Erythroblast (primary cell): ENCODE measurements at regions not wholly inside any gene's neighbourhood (a gene's known extent, or its start where the extent isn't known, plus 50 kb on each side); places are given as distances from the start of the nearest gene placed in this dataset.

Experiments used
- DNase-seq, 2 experiments: peaks; one replicate each; lab custom pipeline; 2025; lab: John Stamatoyannopoulos, UW
- GATA1 ChIP-seq: IDR thresholded peaks from 2 replicates; pipeline ENCODE4 v1.6.1; 2011; ENCODE audit warnings: low read depth, mild to moderate bottlenecking, control low read depth, low read length, moderate library complexity
- POLR2A ChIP-seq: IDR thresholded peaks from 2 replicates; pipeline ENCODE4 v1.6.1; 2011; ENCODE audit warnings: mild to moderate bottlenecking, low read length

DNA sequence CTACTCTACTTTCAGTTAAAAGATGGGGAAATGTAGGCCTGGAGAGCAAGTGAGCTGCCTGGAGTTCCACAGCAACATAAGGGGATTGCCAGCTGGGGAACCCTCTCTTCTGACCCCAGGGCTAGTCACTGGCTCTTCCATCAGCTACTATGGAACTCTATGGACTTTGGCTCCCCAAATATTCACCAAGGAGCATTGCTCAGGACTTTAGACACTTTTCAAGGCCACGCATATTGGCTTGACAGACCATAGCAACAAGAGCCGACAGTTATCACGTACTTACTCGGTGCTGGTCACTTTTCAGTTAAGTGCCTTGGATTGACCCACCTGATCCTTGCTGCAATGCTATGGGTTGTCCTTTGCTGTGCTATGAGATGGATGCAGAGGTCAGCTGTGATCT is 360.7 kb upstream of the CHD6 start:
- no peak for DNase-seq
- TF ChIP-seq GATA1: no peak
- TF ChIP-seq POLR2A: no peak

- TF ChIP-seq POLR2A: no peak
- no peak for DNase-seq
These were observed 360.1 kb upstream of the CHD6 start for GRCh38 chr20:41978246-41978790.

DNA sequence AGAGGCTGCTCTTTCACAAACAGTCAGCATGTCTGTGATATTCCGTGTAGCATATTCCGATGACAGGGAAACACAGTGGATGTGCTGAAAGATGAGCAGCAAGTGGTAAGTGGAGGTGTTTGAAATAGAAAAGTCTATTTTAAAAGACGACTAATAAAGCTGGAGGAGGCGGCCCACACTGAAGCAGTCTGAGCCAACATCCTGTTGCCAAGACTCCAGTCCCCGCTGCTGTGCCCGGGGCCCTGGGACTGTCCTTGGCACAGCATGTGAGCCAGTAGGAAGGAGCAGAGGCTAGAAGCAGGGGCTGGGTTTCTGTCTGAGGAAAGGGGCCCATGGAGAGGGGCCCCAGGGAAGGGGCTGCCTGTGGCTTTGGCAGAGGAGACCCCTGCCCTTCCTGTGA is 351.5 kb upstream of the CHD6 start:
- DNase-seq: no peak
- TF ChIP-seq GATA1 (no peak), POLR2A (no peak)

- no peak for TF ChIP-seq POLR2A
- no peak for TF ChIP-seq GATA1
- DNase-seq: no peak
These were observed 342.0 kb upstream of the CHD6 start for GRCh38 chr20:41960166-41960565.

DNA sequence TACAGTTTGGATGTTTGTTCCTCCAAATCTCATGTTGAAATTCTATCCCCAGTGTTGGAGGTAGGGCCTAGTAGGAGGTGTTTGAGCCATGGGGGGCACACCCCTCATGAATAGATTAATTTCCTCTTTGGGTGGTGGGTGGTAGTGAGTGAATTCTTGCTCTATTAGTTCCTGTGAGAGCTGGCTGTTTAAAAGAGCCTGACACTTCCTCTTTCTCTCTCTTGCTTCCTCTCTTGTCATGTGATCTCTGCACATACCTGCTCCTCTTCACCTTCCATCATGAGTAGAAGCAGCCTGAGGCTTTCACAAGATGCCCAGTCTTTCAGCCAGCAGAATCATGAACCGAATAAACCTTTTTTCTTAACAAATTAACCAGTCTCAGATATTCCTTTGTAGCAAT is 340.2 kb upstream of the CHD6 start:
- no peak for DNase-seq
- no peak for TF ChIP-seq GATA1
- no peak for TF ChIP-seq POLR2A

GRCh38 chr20:41956338-41957074 is 338.3 kb upstream of the CHD6 start:
- TF ChIP-seq POLR2A (no peak), GATA1 (no peak)
- peak; percentile 2 to 25 for DNase-seq

GRCh38 chr20:41952166-41952565 is 334.0 kb upstream of the CHD6 start:
- DNase-seq: no peak
- no peak for TF ChIP-seq GATA1
- no peak for TF ChIP-seq POLR2A

- TF ChIP-seq POLR2A (no peak), GATA1 (no peak)
- no peak for DNase-seq
These were observed 333.4 kb upstream of the CHD6 start for GRCh38 chr20:41951615-41952014.

GRCh38 chr20:41939659-41940058 is 321.5 kb upstream of the CHD6 start:
- TF ChIP-seq POLR2A: no peak
- no peak for TF ChIP-seq GATA1
- DNase-seq: no peak

DNA sequence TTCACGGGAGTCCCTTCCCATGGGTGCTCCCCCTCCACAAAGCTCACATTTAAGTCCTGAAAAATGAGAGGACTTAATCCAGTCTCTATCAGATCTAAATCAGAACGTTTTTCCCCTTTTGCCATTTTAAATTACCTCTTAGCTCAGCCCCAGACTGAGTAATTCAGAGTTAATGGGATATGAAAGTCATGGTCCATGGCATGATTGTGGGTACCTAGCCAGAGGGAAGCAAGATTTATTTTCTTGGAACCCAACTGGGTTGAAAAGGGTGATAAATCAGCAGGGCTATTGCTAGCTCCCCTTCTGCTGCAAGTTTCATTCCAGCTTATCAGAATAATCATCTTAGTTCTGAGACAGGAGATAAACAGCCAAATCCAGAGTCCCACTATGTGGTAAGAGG is 320.2 kb upstream of the CHD6 start:
- no peak for DNase-seq
- TF ChIP-seq POLR2A (no peak), GATA1 (no peak)

- no peak for DNase-seq
- TF ChIP-seq GATA1 (no peak), POLR2A (no peak)
These were observed 317.1 kb upstream of the CHD6 start for GRCh38 chr20:41935259-41935791.

GRCh38 chr20:41932431-41932830 is 314.3 kb upstream of the CHD6 start:
- no peak for DNase-seq
- no peak for TF ChIP-seq GATA1
- TF ChIP-seq POLR2A: no peak

- no peak for DNase-seq
- TF ChIP-seq POLR2A: no peak
- no peak for TF ChIP-seq GATA1
These were observed 309.5 kb upstream of the CHD6 start for GRCh38 chr20:41927655-41928054.

GRCh38 chr20:41927189-41927588 is 309.0 kb upstream of the CHD6 start:
- DNase-seq: no peak
- TF ChIP-seq GATA1 (no peak), POLR2A (no peak)

- TF ChIP-seq POLR2A: no peak
- no peak for TF ChIP-seq GATA1
- no peak for DNase-seq
These were observed 307.3 kb upstream of the CHD6 start for GRCh38 chr20:41925476-41925875.

DNA sequence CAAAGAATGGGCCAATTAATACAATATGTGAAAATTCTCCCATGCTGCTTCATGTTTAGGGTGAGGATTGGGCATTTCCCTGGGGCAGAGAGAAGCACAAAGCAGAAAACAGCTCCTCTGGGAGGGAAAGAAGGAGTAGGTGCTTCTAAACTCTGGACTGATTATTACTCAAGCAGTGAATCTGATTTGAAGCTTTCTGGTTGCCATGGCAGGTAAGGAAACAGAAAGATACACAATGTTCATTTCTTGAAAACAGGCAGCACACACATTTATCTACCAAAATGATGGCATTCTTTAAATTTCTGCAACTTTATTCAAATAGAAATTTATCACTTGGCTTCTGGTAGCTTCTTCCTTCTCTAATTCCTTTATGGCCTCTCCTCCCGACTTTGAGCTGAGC is 305.4 kb upstream of the CHD6 start:
- TF ChIP-seq POLR2A: no peak
- TF ChIP-seq GATA1: no peak

More for the DNA sequence above, 305.4 kb upstream of the CHD6 start:
- DNase-seq: no peak
